ENCODE measurements at regions not wholly inside any gene's neighbourhood (a gene's known extent, or its start where the extent isn't known, plus 50 kb on each side); places are given as distances from the start of the nearest gene placed in this dataset.

GRCh38 chr9:31445357-31445756 is 939.1 kb upstream of the ACO1 start:
- H3K9me3 Mint-ChIP-seq = no peaks in the 10 kb centered on the region
- H3K27me3 Mint-ChIP-seq (ENCODE audit: low read depth) = no peaks in the 10 kb centered on the region
- H3K4me1 Mint-ChIP-seq (ENCODE audit: low read depth) = peaks cover 3% of the 10 kb centered on the region
- H3K27ac Mint-ChIP-seq = no peak overlapping the region
- H3K36me3 Mint-ChIP-seq (ENCODE audit: low read depth) = no peaks in the 10 kb centered on the region
- DNase-seq (ENCODE audit: low spot score) = no peak
- no peak overlapping the region for H3K4me3 Mint-ChIP-seq

GRCh38 chr9:31445960-31446359 is 938.5 kb upstream of the ACO1 start:
- no peak overlapping the region for H3K4me3 Mint-ChIP-seq
- peaks cover 3% of the 10 kb centered on the region for H3K4me1 Mint-ChIP-seq (ENCODE audit: low read depth)
- H3K27me3 Mint-ChIP-seq (ENCODE audit: low read depth) = no peaks in the 10 kb centered on the region
- H3K9me3 Mint-ChIP-seq = no peaks in the 10 kb centered on the region
- no peaks in the 10 kb centered on the region for H3K36me3 Mint-ChIP-seq (ENCODE audit: low read depth)
- H3K27ac Mint-ChIP-seq = no peak overlapping the region
- no peak for DNase-seq (ENCODE audit: low spot score)

GRCh38 chr9:31467075-31467474 is 917.4 kb upstream of the ACO1 start:
- DNase-seq (ENCODE audit: low spot score) = no peak
- Mint-ChIP-seq H3K27me3 (ENCODE audit: low read depth) (no peaks in the 10 kb centered on the region), H3K4me3 (no peak overlapping the region), H3K27ac (no peak overlapping the region), H3K36me3 (ENCODE audit: low read depth) (no peaks in the 10 kb centered on the region), H3K9me3 (peaks cover 11% of the 10 kb centered on the region), H3K4me1 (ENCODE audit: low read depth) (no peaks in the 10 kb centered on the region)

GRCh38 chr9:31470051-31470450 is 914.4 kb upstream of the ACO1 start:
- H3K9me3 Mint-ChIP-seq = peaks cover 4% of the 10 kb centered on the region

GRCh38 chr9:31471010-31471409 is 913.4 kb upstream of the ACO1 start:
- no peaks in the 10 kb centered on the region for H3K27me3 Mint-ChIP-seq (ENCODE audit: low read depth)
- no peak for DNase-seq (ENCODE audit: low spot score)
- H3K9me3 Mint-ChIP-seq = no peaks in the 10 kb centered on the region
- H3K27ac Mint-ChIP-seq = no peak overlapping the region
- H3K36me3 Mint-ChIP-seq (ENCODE audit: low read depth) = no peaks in the 10 kb centered on the region
- H3K4me1 Mint-ChIP-seq (ENCODE audit: low read depth) = no peaks in the 10 kb centered on the region
- H3K4me3 Mint-ChIP-seq = no peak overlapping the region

More at GRCh38 chr9:31470051-31470450, 914.4 kb upstream of the ACO1 start:
- no peaks in the 10 kb centered on the region for H3K4me1 Mint-ChIP-seq (ENCODE audit: low read depth)
- no peak overlapping the region for H3K4me3 Mint-ChIP-seq
- no peak overlapping the region for H3K27ac Mint-ChIP-seq
- H3K27me3 Mint-ChIP-seq (ENCODE audit: low read depth) = no peaks in the 10 kb centered on the region
- DNase-seq (ENCODE audit: low spot score) = no peak
- no peaks in the 10 kb centered on the region for H3K36me3 Mint-ChIP-seq (ENCODE audit: low read depth)

- H3K27ac Mint-ChIP-seq = no peak overlapping the region
These were observed 897.8 kb upstream of the ACO1 start for GRCh38 chr9:31486630-31487029.

GRCh38 chr9:31490551-31491106 is 893.8 kb upstream of the ACO1 start:
- H3K36me3 Mint-ChIP-seq (ENCODE audit: low read depth) = no peaks in the 10 kb centered on the region
- no peak for DNase-seq (ENCODE audit: low spot score)
- H3K27me3 Mint-ChIP-seq (ENCODE audit: low read depth) = no peaks in the 10 kb centered on the region
- no peaks in the 10 kb centered on the region for H3K4me1 Mint-ChIP-seq (ENCODE audit: low read depth)
- H3K9me3 Mint-ChIP-seq = no peaks in the 10 kb centered on the region
- H3K4me3 Mint-ChIP-seq = no peak overlapping the region
- no peak overlapping the region for H3K27ac Mint-ChIP-seq

More at GRCh38 chr9:31486630-31487029, 897.8 kb upstream of the ACO1 start:
- DNase-seq (ENCODE audit: low spot score) = no peak
- Mint-ChIP-seq H3K4me3 (no peak overlapping the region), H3K4me1 (ENCODE audit: low read depth) (no peaks in the 10 kb centered on the region), H3K27me3 (ENCODE audit: low read depth) (no peaks in the 10 kb centered on the region), H3K36me3 (ENCODE audit: low read depth) (no peaks in the 10 kb centered on the region), H3K9me3 (peaks cover 3% of the 10 kb centered on the region)

GRCh38 chr9:31492229-31492628 is 892.2 kb upstream of the ACO1 start:
- Mint-ChIP-seq H3K9me3 (peaks cover 5% of the 10 kb centered on the region), H3K27ac (no peak overlapping the region), H3K4me1 (ENCODE audit: low read depth) (no peaks in the 10 kb centered on the region), H3K36me3 (ENCODE audit: low read depth) (no peaks in the 10 kb centered on the region), H3K4me3 (no peak overlapping the region), H3K27me3 (ENCODE audit: low read depth) (no peaks in the 10 kb centered on the region)
- no peak for DNase-seq (ENCODE audit: low spot score)

- Mint-ChIP-seq H3K36me3 (ENCODE audit: low read depth) (no peaks in the 10 kb centered on the region), H3K27ac (no peak overlapping the region), H3K27me3 (ENCODE audit: low read depth) (no peaks in the 10 kb centered on the region), H3K4me1 (ENCODE audit: low read depth) (no peaks in the 10 kb centered on the region), H3K9me3 (peaks cover 10% of the 10 kb centered on the region), H3K4me3 (no peak overlapping the region)
- no peak for DNase-seq (ENCODE audit: low spot score)
These were observed 884.0 kb upstream of the ACO1 start for GRCh38 chr9:31500422-31500821.

- Mint-ChIP-seq H3K4me3 (no peak overlapping the region), H3K4me1 (ENCODE audit: low read depth) (no peaks in the 10 kb centered on the region)
These were observed 865.4 kb upstream of the ACO1 start for GRCh38 chr9:31519011-31519410.

GRCh38 chr9:31519424-31519823 is 865.0 kb upstream of the ACO1 start:
- no peaks in the 10 kb centered on the region for H3K27me3 Mint-ChIP-seq (ENCODE audit: low read depth)
- H3K36me3 Mint-ChIP-seq (ENCODE audit: low read depth) = no peaks in the 10 kb centered on the region
- H3K27ac Mint-ChIP-seq = no peak overlapping the region
- H3K9me3 Mint-ChIP-seq = peaks cover 8% of the 10 kb centered on the region
- H3K4me3 Mint-ChIP-seq = no peak overlapping the region
- no peak for DNase-seq (ENCODE audit: low spot score)
- H3K4me1 Mint-ChIP-seq (ENCODE audit: low read depth) = no peaks in the 10 kb centered on the region

More at GRCh38 chr9:31519011-31519410, 865.4 kb upstream of the ACO1 start:
- H3K9me3 Mint-ChIP-seq = peaks cover 8% of the 10 kb centered on the region
- H3K27me3 Mint-ChIP-seq (ENCODE audit: low read depth) = no peaks in the 10 kb centered on the region
- H3K27ac Mint-ChIP-seq = no peak overlapping the region
- no peak for DNase-seq (ENCODE audit: low spot score)
- no peaks in the 10 kb centered on the region for H3K36me3 Mint-ChIP-seq (ENCODE audit: low read depth)

GRCh38 chr9:31519826-31520225 is 864.6 kb upstream of the ACO1 start:
- Mint-ChIP-seq H3K36me3 (ENCODE audit: low read depth) (no peaks in the 10 kb centered on the region), H3K4me3 (no peak overlapping the region), H3K27ac (no peak overlapping the region), H3K9me3 (peaks cover 8% of the 10 kb centered on the region), H3K4me1 (ENCODE audit: low read depth) (no peaks in the 10 kb centered on the region), H3K27me3 (ENCODE audit: low read depth) (no peaks in the 10 kb centered on the region)
- no peak for DNase-seq (ENCODE audit: low spot score)

GRCh38 chr9:31520301-31521085 is 864.0 kb upstream of the ACO1 start:
- Mint-ChIP-seq H3K4me1 (ENCODE audit: low read depth) (no peaks in the 10 kb centered on the region), H3K27me3 (ENCODE audit: low read depth) (no peaks in the 10 kb centered on the region), H3K4me3 (no peak overlapping the region), H3K36me3 (ENCODE audit: low read depth) (no peaks in the 10 kb centered on the region), H3K27ac (no peak overlapping the region), H3K9me3 (peaks cover 8% of the 10 kb centered on the region)
- no peak for DNase-seq (ENCODE audit: low spot score)

GRCh38 chr9:31535651-31536050 is 848.8 kb upstream of the ACO1 start:
- Mint-ChIP-seq H3K27ac (no peak overlapping the region), H3K9me3 (no peaks in the 10 kb centered on the region), H3K36me3 (ENCODE audit: low read depth) (no peaks in the 10 kb centered on the region), H3K27me3 (ENCODE audit: low read depth) (no peaks in the 10 kb centered on the region), H3K4me1 (ENCODE audit: low read depth) (no peaks in the 10 kb centered on the region), H3K4me3 (no peak overlapping the region)
- DNase-seq (ENCODE audit: low spot score) = no peak

GRCh38 chr9:31536471-31536870 is 848.0 kb upstream of the ACO1 start:
- Mint-ChIP-seq H3K36me3 (ENCODE audit: low read depth) (no peaks in the 10 kb centered on the region), H3K4me3 (no peak overlapping the region), H3K4me1 (ENCODE audit: low read depth) (peaks cover 2% of the 10 kb centered on the region), H3K27me3 (ENCODE audit: low read depth) (no peaks in the 10 kb centered on the region), H3K27ac (no peak overlapping the region), H3K9me3 (no peaks in the 10 kb centered on the region)
- no peak for DNase-seq (ENCODE audit: low spot score)

Measured in T-helper 2 cell treated with Interferon-gamma antibody and Interleukin-4, amounts not matched to agents 5 μg/mL and 100 μg/mL, for 36 hours (primary cell).